Stimulated activated CD8-positive, alpha-beta memory T cell treated with anti-CD3 and anti-CD28 coated beads, Interleukin-7, amount 100 ng/mL, for 1 hour (primary cell): ENCODE measurements at regions not wholly inside any gene's neighbourhood (a gene's known extent, or its start where the extent isn't known, plus 50 kb on each side); places are given as distances from the start of the nearest gene placed in this dataset.

ENCODE experiments used
- DNase-seq, 2 donors: peaks; one replicate each; pipeline ENCODE4 v3.0.0-alpha.2; 2020; ENCODE audit warnings: low read depth in 2 of 2

DNA sequence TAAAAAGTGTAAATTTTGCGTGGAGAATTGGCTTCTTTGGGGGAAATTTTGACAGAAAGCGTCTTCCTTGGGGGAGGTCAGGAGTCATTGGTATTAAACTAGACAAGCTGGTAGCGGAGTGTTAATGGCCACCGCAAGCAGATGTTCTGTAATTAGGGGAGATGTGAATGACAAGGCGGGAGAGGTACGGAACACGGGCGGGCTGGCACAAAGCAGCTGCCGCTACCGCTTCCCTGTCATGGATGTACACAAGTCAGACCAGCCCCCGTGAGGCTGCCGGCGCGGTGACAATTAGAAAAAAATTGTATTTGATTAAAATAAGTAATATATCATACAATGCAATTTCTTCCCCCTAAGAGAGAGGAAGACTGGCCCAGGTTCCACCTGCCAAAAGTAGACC is 501.6 kb downstream of the VRK1 start:
- DNase-seq = no peak

GRCh38 chr14:97299661-97300060 is 502.5 kb downstream of the VRK1 start:
- DNase-seq = no peak

DNA sequence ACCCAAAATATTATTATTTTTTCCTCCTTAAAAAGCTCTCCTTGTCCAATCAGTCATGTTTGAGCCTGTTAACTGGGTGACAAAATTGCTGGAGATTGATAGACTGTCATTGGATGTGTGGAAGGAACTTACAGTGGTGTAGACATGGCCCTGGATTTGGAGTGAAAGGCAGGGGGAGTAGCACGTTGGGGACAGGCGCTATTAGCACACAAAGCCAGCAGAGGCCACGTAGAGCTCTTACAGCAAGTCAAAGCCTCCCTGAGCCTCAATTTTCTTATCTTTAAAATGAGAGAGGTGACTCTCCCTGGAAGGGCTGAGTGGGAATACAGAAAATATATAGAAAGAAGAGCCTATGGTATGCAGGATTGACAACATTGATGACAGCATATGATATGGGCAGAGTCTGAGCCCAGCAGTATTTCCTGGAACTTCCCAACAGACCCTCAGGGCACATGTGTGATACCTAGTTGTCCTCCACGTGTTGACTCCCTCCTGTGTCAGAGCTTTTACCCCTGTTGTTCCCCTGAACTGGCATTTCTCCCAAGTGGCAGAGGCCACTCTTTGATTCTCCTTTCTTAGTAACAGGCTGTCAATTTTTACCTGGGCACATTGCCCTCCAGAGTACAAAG is 504.9 kb downstream of the VRK1 start:
- DNase-seq = no peak

DNA sequence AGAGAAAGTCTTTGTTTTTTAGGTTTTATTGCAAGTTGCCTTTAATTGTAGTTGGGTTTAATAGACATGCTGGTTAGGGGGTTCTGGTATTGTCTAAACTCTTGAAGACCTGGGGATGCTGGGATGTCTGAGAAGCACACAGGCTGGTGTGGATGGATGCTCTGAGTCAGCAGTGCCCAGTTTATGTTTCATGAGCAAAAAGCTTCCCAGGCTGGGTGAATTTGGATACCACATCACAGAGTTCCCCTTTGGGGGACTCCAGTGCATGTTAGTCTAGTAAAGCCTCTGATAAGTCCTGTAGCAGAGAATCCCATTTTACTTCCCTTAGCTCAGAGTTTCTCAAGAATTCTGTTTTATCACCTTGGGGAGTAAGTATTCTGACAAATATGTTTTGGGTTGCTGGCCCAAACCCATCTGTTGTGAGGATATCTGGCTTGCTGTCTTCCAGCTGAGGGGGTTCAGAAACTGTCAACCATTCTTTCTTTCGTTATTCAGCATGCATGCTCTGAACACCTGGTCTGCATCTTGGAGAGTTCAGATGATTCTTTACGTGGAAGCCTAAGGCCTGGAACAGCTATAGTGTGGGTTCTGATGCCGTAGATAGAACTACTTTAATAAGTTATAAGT is 509.1 kb downstream of the VRK1 start:
- no peak for DNase-seq

DNA sequence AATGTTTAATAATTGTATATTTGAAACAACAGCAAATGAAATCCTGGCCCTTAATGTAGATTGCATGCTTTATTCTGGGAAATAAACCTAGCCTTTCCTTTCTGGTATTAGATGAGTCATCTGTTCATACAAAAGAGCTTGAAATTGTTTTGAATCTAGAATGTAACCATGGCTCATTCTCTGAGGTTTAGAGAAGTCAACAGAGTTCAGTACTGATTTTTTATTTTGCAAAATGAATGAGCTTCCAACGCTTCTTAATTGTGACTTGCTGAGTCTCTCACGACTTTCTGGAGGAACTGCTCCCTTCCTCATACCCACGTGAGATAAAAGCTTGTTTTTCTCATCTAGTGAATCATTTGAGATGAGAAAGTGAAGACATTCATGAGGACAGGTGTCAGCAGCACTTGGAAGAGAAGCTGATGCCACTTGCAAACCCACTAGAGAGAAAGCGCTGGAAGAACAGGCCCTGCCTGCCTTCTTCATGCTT is 509.6 kb downstream of the VRK1 start:
- no peak for DNase-seq

GRCh38 chr14:97311411-97311810 is 514.2 kb downstream of the VRK1 start:
- no peak for DNase-seq

DNA sequence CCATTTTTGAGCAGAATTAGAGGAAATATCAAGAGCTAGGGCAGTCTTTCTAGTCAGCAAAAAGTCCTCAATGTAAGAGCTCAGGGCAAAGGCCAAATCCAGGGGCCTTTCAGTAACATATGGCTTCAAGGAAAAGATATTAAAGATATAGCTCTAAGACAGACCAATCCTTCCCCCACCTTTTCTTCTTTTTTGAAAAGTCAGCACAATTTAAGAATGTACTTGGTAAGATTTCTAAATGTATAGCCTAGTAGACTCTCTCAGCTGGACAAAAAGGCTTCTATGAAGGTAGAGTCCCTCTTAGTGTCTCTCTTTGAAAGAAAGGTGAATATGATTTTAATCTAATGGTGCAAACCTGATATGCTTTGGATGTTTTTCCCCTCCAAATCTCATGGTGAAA is 515.7 kb downstream of the VRK1 start:
- DNase-seq = no peak

GRCh38 chr14:97315790-97316189 is 518.6 kb downstream of the VRK1 start:
- DNase-seq = no peak

DNA sequence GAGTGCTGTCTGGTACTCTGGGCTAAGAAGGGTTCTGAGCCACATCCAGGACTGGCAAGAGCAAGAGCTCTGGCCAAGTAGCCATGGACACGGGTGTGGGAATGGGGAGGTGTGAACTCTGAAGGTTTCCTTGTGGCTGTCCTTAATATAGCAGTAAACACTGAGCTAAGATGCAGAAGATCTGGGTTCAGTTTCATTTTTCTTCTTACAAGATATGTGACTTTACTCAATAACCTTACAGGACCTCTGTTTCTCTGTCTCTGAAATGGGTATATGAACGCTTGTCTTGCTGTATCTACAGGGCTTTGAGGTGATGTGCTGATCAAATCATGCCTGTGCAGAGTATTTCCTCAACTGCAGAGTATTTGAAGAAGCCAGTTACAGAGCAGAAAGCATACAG is 521.2 kb downstream of the VRK1 start:
- no peak for DNase-seq

- no peak for DNase-seq
Measured at GRCh38 chr14:97319691-97320090, 522.5 kb downstream of the VRK1 start.

DNA sequence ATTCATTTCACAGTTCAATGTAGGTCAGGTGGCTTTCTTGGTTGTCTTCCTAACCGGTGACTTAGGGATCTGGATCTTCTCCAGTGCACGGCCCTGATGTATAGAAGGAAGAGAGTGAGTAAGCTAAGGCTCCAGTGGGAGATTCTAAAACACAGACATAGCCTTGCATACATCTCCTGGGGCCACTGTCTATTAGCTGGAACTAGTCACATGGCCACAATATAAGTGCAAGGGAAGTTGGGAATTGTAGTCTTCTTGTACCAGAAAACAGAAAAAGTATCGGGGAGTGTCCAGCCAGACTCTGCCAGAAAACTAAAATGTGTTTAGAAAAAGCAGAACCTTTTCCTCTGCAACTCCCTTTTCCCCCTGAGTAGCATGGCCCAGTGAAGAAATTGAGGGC is 531.6 kb downstream of the VRK1 start:
- no peak for DNase-seq

- no peak for DNase-seq
Measured at GRCh38 chr14:97329701-97330100, 532.5 kb downstream of the VRK1 start.

DNA sequence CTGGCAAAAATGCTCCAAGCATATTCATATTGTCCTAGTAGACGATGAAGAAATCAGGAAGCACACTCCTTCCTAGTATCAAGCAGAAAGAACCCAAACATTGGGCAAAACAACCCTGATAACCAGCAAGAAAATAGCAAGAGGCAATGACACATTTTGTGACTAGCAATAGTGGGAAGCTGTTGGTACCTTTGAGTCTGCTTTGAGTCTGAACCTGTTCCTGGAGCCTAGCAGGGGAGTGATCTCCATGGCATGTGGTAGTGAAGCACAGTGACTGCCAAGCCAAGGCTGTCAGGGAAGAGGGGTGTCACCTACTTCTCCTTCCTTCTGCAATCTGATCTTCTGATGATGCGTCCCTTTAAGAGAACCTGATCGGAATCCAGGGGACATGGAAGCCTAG is 533.9 kb downstream of the VRK1 start:
- DNase-seq = no peak

DNA sequence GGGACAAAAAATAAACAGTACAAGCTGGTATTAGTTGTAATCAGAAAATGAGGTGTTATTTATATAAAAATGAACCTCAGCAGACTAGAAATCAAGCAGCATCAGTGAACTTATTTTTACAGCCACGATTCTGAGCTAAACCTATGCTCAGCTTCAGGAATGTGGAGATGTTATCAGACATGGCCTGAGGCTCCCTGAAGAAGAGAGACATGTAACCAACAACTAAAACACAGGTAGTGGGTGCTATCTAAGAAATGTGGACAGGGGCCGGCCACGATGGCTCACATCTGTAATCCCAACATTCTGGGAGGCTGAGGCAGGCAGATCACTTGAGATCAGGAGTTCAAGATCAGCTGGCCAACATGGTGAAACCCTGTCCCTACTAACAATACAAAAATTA is 534.3 kb downstream of the VRK1 start:
- DNase-seq = no peak

GRCh38 chr14:97336179-97336578 is 539.0 kb downstream of the VRK1 start:
- no peak for DNase-seq

GRCh38 chr14:97336816-97337215 is 539.6 kb downstream of the VRK1 start:
- DNase-seq = no peak

DNA sequence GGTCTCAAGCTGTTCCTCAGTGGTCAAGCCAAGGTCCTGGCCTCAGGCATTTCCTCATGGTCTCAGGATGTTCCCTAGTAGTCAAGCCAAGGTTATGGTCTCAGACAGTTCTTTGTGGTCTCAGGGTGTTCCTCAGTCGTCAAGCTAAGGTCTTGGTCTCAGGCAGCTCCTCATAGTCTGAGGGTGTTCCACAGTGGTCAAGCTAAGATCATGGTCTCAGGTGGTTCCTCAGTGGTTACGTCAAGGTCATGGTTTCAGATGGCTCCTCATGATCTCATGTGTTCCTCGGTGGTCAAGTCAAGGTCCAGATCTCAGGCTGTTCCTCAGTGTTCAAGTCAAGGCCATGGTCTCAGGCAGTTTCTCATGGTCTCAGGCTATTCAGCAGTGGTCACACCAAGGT is 540.1 kb downstream of the VRK1 start:
- DNase-seq = no peak

GRCh38 chr14:97337670-97338069 is 540.5 kb downstream of the VRK1 start:
- DNase-seq = no peak

DNA sequence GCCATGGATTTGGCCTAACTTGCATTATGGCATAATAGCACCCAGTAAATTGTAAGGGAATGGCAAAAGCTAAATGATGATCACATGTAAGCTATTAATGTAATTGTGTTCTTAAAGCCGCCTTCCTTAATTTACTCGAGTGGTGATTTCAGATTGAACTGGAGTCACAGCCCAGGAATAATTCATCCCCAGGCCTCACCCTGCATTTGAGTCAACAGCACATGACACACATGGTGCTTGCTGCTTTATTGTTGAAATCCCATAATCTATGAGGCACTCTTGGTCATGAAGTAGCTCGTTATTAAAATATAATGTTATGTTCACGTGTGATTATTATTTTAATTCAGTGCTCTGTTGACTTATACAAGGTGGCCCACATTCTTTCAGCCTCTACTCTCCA is 547.5 kb downstream of the VRK1 start:
- DNase-seq = no peak

DNA sequence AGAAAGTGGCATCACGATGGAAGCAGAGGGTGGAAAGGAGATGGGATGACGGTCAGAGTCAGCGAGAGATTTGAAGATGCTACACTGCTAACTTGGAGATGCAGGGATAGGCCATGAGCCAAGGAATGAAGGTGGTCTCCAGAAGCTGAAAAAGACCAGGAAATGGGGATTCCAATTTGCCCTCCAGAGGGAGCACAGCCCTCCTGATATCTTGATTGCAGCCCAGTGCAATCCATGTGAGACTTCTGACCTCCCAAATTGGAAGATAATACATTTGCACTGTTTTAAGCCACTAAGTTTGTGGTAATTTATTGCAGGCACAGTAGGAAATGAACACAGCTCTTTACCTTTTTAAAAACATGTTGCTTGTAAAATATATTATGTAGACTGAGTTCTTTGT is 549.5 kb downstream of the VRK1 start:
- no peak for DNase-seq

- no peak for DNase-seq
Measured at GRCh38 chr14:97349463-97349862, 552.3 kb downstream of the VRK1 start.

GRCh38 chr14:97349946-97350345 is 552.8 kb downstream of the VRK1 start:
- DNase-seq = no peak

- DNase-seq = no peak
Measured at GRCh38 chr14:97350415-97350814, 553.2 kb downstream of the VRK1 start.
